Fibroblast of lung (primary cell): ENCODE measurements at regions not wholly inside any gene's neighbourhood (a gene's known extent, or its start where the extent isn't known, plus 50 kb on each side); places are given as distances from the start of the nearest gene placed in this dataset.

Source experiments
- EZH2 ChIP-seq: IDR thresholded peaks from 2 replicates; pipeline ENCODE4 v1.5.1; 2012; ENCODE audit warnings: low read length, control low read depth, mild to moderate bottlenecking; ENCODE audit errors: missing control alignments
- TF ChIP-seq, protein P1 (sequence below), 2 donors: IDR thresholded peaks in 1 of 2; conservative IDR thresholded peaks in 1 of 2; 1 replicate in 1 of 2; 2 replicates in 1 of 2; pipeline ENCODE4 v1.5.1; 2011 to 2012; ENCODE audit warnings: low read length in 2 of 2, control low read depth in 1 of 2, inconsistent platforms in 1 of 2, low read depth in 1 of 2, mild to moderate bottlenecking in 1 of 2

DNA sequence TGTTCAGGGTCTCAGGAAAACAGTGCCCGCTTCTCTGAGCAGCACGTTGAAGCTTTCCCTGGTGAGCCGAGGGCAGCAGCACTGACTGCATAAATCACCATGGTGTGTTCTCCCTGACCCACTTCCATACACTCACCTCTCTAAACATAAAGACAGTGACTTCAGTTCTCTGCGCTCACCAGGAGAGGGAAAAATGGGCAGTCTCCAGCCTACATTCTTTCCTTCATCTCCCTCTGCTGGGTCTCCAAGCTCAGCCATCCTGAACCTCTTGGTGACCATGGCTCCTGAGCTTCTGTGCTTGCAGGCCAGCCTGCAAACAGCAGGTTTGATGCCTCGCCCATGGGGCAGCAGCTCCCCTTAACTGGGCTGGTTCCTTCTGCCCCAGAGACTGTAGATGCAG, 236.6 kb upstream of the ZNF32 start:
- TF ChIP-seq, protein P1, sequence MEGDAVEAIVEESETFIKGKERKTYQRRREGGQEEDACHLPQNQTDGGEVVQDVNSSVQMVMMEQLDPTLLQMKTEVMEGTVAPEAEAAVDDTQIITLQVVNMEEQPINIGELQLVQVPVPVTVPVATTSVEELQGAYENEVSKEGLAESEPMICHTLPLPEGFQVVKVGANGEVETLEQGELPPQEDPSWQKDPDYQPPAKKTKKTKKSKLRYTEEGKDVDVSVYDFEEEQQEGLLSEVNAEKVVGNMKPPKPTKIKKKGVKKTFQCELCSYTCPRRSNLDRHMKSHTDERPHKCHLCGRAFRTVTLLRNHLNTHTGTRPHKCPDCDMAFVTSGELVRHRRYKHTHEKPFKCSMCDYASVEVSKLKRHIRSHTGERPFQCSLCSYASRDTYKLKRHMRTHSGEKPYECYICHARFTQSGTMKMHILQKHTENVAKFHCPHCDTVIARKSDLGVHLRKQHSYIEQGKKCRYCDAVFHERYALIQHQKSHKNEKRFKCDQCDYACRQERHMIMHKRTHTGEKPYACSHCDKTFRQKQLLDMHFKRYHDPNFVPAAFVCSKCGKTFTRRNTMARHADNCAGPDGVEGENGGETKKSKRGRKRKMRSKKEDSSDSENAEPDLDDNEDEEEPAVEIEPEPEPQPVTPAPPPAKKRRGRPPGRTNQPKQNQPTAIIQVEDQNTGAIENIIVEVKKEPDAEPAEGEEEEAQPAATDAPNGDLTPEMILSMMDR (conservative IDR thresholded peaks at IDR 0.05 in 1 of 2, IDR thresholded peaks at IDR 0.05 in 1 of 2; ENCODE audit: low read depth in 1 of 2, low read length in 2 of 2) = no peak
- no peak for TF ChIP-seq EZH2
